ENCODE measurements at regions not wholly inside any gene's neighbourhood (a gene's known extent, or its start where the extent isn't known, plus 50 kb on each side); places are given as distances from the start of the nearest gene placed in this dataset.

GRCh38 chr9:36728651-36729520 is 156.2 kb downstream of the MELK start:
- no peaks in the 10 kb centered on the region for H3K36me3 ChIP-seq (ENCODE audit: insufficient read depth in 1 of 2, low read depth in 1 of 2)
- intact Hi-C loops (cut with DNase I), result no loop called here
- no peaks in the 10 kb centered on the region for H3K9me3 ChIP-seq
- H3K4me3 ChIP-seq, result no peak overlapping the region
- WGBS, 3 donors, result 36 to 40% (median 39%) methylated on average over 5 of the region's 5 CpGs
- TF ChIP-seq CTCF (IDR thresholded peaks at IDR 0.05), result peak; percentile 10
- H3K27ac ChIP-seq, result no peak overlapping the region
- DNase-seq (peak in 1 of 2 donors; percentile 39), ATAC-seq (no peak)
- no peaks in the 10 kb centered on the region for H3K4me1 ChIP-seq
- no peaks in the 10 kb centered on the region for H3K27me3 ChIP-seq (ENCODE audit: insufficient read depth in 3 of 3, low read length in 2 of 3)

GRCh38 chr9:36729906-36730305 is 157.2 kb downstream of the MELK start:
- intact Hi-C loops (cut with DNase I), result no loop called here
- 67 to 72% (median 69%) methylated on average over 2 of the region's 2 CpGs for WGBS, 3 donors

GRCh38 chr9:36730414-36730813 is 157.7 kb downstream of the MELK start:
- no peak overlapping the region for H3K4me3 ChIP-seq
- H3K4me1 ChIP-seq, result no peaks in the 10 kb centered on the region
- DNase-seq (no peak), ATAC-seq (no peak)
- H3K9me3 ChIP-seq, result no peaks in the 10 kb centered on the region
- WGBS, 3 donors, result 66 to 72% (median 70%) methylated on average over 5 of the region's 5 CpGs
- H3K27me3 ChIP-seq (ENCODE audit: insufficient read depth in 3 of 3, low read length in 2 of 3), result no peaks in the 10 kb centered on the region
- no peak for TF ChIP-seq CTCF (IDR thresholded peaks at IDR 0.05)
- intact Hi-C loops (cut with DNase I), result no loop called here
- no peaks in the 10 kb centered on the region for H3K36me3 ChIP-seq (ENCODE audit: insufficient read depth in 1 of 2, low read depth in 1 of 2)
- no peak overlapping the region for H3K27ac ChIP-seq

More at GRCh38 chr9:36729906-36730305, 157.2 kb downstream of the MELK start:
- H3K27ac ChIP-seq, result no peak overlapping the region
- DNase-seq, result no peak
- no peak for TF ChIP-seq CTCF (IDR thresholded peaks at IDR 0.05)
- H3K4me3 ChIP-seq, result no peak overlapping the region
- H3K36me3 ChIP-seq (ENCODE audit: insufficient read depth in 1 of 2, low read depth in 1 of 2), result no peaks in the 10 kb centered on the region
- ATAC-seq, result no peak
- no peaks in the 10 kb centered on the region for H3K9me3 ChIP-seq
- no peaks in the 10 kb centered on the region for H3K27me3 ChIP-seq (ENCODE audit: insufficient read depth in 3 of 3, low read length in 2 of 3)
- H3K4me1 ChIP-seq, result no peaks in the 10 kb centered on the region

GRCh38 chr9:36731068-36731956 is 158.6 kb downstream of the MELK start:
- Histone ChIP-seq H3K27ac (no peak overlapping the region), H3K27me3 (ENCODE audit: insufficient read depth in 3 of 3, low read length in 2 of 3) (peaks cover 0 to 5% (median 0%) of the 10 kb centered on the region in 3 donors), H3K4me1 (no peaks in the 10 kb centered on the region), H3K9me3 (no peaks in the 10 kb centered on the region), H3K4me3 (no peak overlapping the region), H3K36me3 (ENCODE audit: insufficient read depth in 1 of 2, low read depth in 1 of 2) (no peaks in the 10 kb centered on the region)
- intact Hi-C loops (cut with DNase I), result no loop called here
- WGBS, 3 donors, result 63 to 74% (median 71%) methylated on average over 10 of the region's 10 CpGs
- DNase-seq (no peak), ATAC-seq (no peak)
- no peak for TF ChIP-seq CTCF (IDR thresholded peaks at IDR 0.05)

All from psoas muscle (tissue), 7 donors.